Gastroesophageal sphincter (tissue), 3 donors: ENCODE measurements at regions not wholly inside any gene's neighbourhood (a gene's known extent, or its start where the extent isn't known, plus 50 kb on each side); places are given as distances from the start of the nearest gene placed in this dataset.

ENCODE experiments used
- POLR2A ChIP-seq, 2 donors: fragments of 450-650 bp; IDR thresholded peaks; one replicate each; pipeline ENCODE4 v1.6.1; 2017; ENCODE audit warnings: antibody characterized with exemption in 2 of 2, mild to moderate bottlenecking in 2 of 2, moderate library complexity in 1 of 2
- TF ChIP-seq, protein P1 (sequence below), 4 experiments: fragments of 200-600 bp in 2 of 4; fragments of 450-650 bp in 2 of 4; sonication (generic) in 1 of 4; IDR thresholded peaks; one replicate each; pipeline ENCODE4 v1.5.1; 2017 to 2019; ENCODE audit warnings: antibody characterized with exemption in 4 of 4, mild to moderate bottlenecking in 2 of 4, moderate library complexity in 2 of 4

DNA sequence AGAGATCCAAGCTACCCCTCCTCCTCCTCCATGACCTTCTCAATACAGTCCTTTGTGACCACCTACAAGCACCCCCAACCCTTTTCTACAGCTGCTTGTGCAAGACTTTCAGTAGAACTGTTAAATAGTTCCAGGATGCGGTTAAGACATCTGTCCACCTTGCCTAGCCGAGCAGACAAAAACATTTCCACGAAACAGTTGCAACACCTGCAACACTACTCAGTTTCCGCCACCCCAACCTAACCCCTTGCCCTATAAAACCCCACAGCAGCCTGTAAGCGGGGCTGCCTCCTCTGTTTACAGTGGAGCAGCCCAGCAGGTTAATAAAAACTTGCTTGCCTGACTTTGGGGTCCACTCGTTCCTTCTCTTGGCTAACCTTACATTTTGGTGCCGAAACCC lies 1803.5 kb upstream of the CDH6 start:
- TF ChIP-seq POLR2A (IDR thresholded peaks at IDR 0.05): no peak
- TF ChIP-seq, protein P1, sequence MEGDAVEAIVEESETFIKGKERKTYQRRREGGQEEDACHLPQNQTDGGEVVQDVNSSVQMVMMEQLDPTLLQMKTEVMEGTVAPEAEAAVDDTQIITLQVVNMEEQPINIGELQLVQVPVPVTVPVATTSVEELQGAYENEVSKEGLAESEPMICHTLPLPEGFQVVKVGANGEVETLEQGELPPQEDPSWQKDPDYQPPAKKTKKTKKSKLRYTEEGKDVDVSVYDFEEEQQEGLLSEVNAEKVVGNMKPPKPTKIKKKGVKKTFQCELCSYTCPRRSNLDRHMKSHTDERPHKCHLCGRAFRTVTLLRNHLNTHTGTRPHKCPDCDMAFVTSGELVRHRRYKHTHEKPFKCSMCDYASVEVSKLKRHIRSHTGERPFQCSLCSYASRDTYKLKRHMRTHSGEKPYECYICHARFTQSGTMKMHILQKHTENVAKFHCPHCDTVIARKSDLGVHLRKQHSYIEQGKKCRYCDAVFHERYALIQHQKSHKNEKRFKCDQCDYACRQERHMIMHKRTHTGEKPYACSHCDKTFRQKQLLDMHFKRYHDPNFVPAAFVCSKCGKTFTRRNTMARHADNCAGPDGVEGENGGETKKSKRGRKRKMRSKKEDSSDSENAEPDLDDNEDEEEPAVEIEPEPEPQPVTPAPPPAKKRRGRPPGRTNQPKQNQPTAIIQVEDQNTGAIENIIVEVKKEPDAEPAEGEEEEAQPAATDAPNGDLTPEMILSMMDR (IDR thresholded peaks at IDR 0.05): no peak
